ENCODE measurements at regions not wholly inside any gene's neighbourhood (a gene's known extent, or its start where the extent isn't known, plus 50 kb on each side); places are given as distances from the start of the nearest gene placed in this dataset.

- 89% methylated on average over 8 of the region's 8 CpGs; no CpG with 5 or more reads in 1 of the 2 experiments for WGBS, 2 experiments (ENCODE audit: extremely low coverage in 1 of 2, insufficient coverage in 1 of 2, insufficient read length in 1 of 2, insufficient replicate concordance in 2 of 2, low coverage in 1 of 2, low lambda C conversion rate in 2 of 2, missing lambda C conversion rate in 1 of 2)
- no peak overlapping the region for H3K9ac ChIP-seq (replicated peaks in 1 of 4; ENCODE audit: extremely low read depth in 1 of 4, low read depth in 3 of 4, low read length in 3 of 4)
- no peaks in the 10 kb centered on the region for H3K79me1 ChIP-seq (ENCODE audit: low read depth, low read length)
- no peaks in the 10 kb centered on the region for H3K23me2 ChIP-seq (ENCODE audit: low read depth, low read length)
- no peak overlapping the region for H3K23ac ChIP-seq (ENCODE audit: insufficient read length)
- no peak overlapping the region for H2AK5ac ChIP-seq (ENCODE audit: low read depth, low read length)
- no peak overlapping the region for H4K91ac ChIP-seq (replicated peaks; ENCODE audit: insufficient read length, low read length)
- H3K79me2 ChIP-seq (ENCODE audit: control insufficient read depth in 1 of 2, insufficient read depth in 2 of 2, low read length in 2 of 2), result no peaks in the 10 kb centered on the region
- H3K4ac ChIP-seq (replicated peaks; ENCODE audit: insufficient read length, low read depth, low read length), result no peak overlapping the region
- H4K5ac ChIP-seq (ENCODE audit: insufficient read length, low read depth, low read length), result no peak overlapping the region
- H3K18ac ChIP-seq (ENCODE audit: extremely low read depth, low read length), result no peak overlapping the region
- H2BK120ac ChIP-seq (replicated peaks; ENCODE audit: low read depth, low read length), result no peak overlapping the region
- POLR2A ChIA-PET (ENCODE audit: partially characterized antibody), result no interaction called here
- H3K4me3 ChIP-seq (ENCODE audit: extremely low read depth in 1 of 4, insufficient read depth in 2 of 4, low read depth in 3 of 4, low read length in 4 of 4), result no peak overlapping the region
- CTCF ChIA-PET (ENCODE audit: partially characterized antibody), result no interaction called here
- H3K36me3 ChIP-seq (ENCODE audit: control insufficient read depth in 2 of 4, insufficient read depth in 4 of 4, low read length in 3 of 4), result no peaks in the 10 kb centered on the region
- no peak overlapping the region for H3K4me2 ChIP-seq (ENCODE audit: insufficient read depth in 1 of 2, low read depth in 2 of 2, low read length in 2 of 2)
- TF ChIP-seq SP4 (IDR thresholded peaks at IDR 0.05; ENCODE audit: low read length) (no peak), SIX5 (IDR thresholded peaks at IDR 0.05; ENCODE audit: low read depth, low read length) (no peak), EP300 (IDR thresholded peaks at IDR 0.05; ENCODE audit: borderline replicate concordance in 1 of 2, low read depth in 2 of 2, low read length in 2 of 2) (no peak), TCF12 (IDR thresholded peaks at IDR 0.05; ENCODE audit: low read depth, low read length) (no peak), E2F6 (IDR thresholded peaks at IDR 0.05) (no peak), BRCA1 (IDR thresholded peaks at IDR 0.05; ENCODE audit: low read depth, low read length) (no peak), TBP (IDR thresholded peaks at IDR 0.05; ENCODE audit: low read depth, low read length) (no peak), SP1 (IDR thresholded peaks at IDR 0.05; ENCODE audit: low read depth, low read length) (no peak)
- H2BK20ac ChIP-seq (ENCODE audit: low read length), result no peak overlapping the region
- DNase-seq (ENCODE audit: low read depth in 1 of 2, low spot score in 2 of 2) (no peak), FAIRE-seq (no peak)
- no peaks in the 10 kb centered on the region for H4K20me1 ChIP-seq (replicated peaks in 1 of 2; ENCODE audit: control insufficient read depth in 1 of 2, insufficient read depth in 2 of 2, low read length in 2 of 2)
- H3K27ac ChIP-seq (ENCODE audit: low read depth, low read length), result no peak overlapping the region
- H3K9me3 ChIP-seq (ENCODE audit: insufficient read depth in 2 of 2, low read depth in 1 of 2, low read length in 1 of 2), result no peaks in the 10 kb centered on the region
- H4K8ac ChIP-seq (ENCODE audit: extremely low read depth, insufficient read depth, low read length), result no peak overlapping the region
- H2BK5ac ChIP-seq (ENCODE audit: low read depth, low read length), result no peak overlapping the region
- no peaks in the 10 kb centered on the region for H3K27me3 ChIP-seq (replicated peaks in 1 of 4; ENCODE audit: control insufficient read depth in 3 of 4, extremely low read depth in 1 of 4, insufficient read depth in 3 of 4, low read length in 3 of 4)
- H2BK15ac ChIP-seq (ENCODE audit: low read length), result no peak overlapping the region
- H3K56ac ChIP-seq (replicated peaks; ENCODE audit: insufficient read length, low read depth, low read length), result no peak overlapping the region
- H2AFZ ChIP-seq (ENCODE audit: low read length), result 0 out of 2 replicates have a peak overlapping the region, but pooled peaks have one; percentile 41
- no peaks in the 10 kb centered on the region; a peak in 1 of 7 replicates for H3K4me1 ChIP-seq (replicated peaks in 1 of 4; ENCODE audit: control insufficient read depth in 3 of 4, insufficient read depth in 4 of 4, low read length in 3 of 4)
- H3K14ac ChIP-seq (ENCODE audit: insufficient read length), result no peak overlapping the region
- H2BK12ac ChIP-seq (ENCODE audit: low read depth, low read length), result no peak overlapping the region
Measured at GRCh38 chr5:27463446-27464149, 425.2 kb upstream of the CDH9 start.

Measured in H1 (cell line).